Ovary (tissue), 7 donors: ENCODE measurements at regions not wholly inside any gene's neighbourhood (a gene's known extent, or its start where the extent isn't known, plus 50 kb on each side); places are given as distances from the start of the nearest gene placed in this dataset.

Experiments
- DNase-seq, 5 donors: peaks; one replicate each; pipeline ENCODE4 v3.0.0-alpha.2; 2019 to 2020
- H3K27ac ChIP-seq, 2 donors: fragments of 200-600 bp; one replicate each; pipeline versions ENCODE4 v1.5.1 to v1.8.0; 2019 to 2022
- H3K27me3 ChIP-seq: fragments of 200-600 bp; one replicate; pipeline ENCODE4 v1.8.0; 2022
- H3K36me3 ChIP-seq: fragments of 200-600 bp; sonication (generic); one replicate; pipeline ENCODE4 v1.5.1; 2019
- H3K4me1 ChIP-seq: one replicate; pipeline ENCODE4 v1.8.1; 2013; ENCODE audit warnings: mild to moderate bottlenecking, moderate library complexity; ENCODE audit not compliant: insufficient read depth
- H3K4me3 ChIP-seq: fragments of 200-600 bp; sonication (generic); one replicate; pipeline ENCODE4 v1.5.1; 2017
- H3K9me3 ChIP-seq, 2 donors: fragments of 200-600 bp in 1 of 2; sonication (generic) in 1 of 2; one replicate each; pipeline versions ENCODE4 v1.5.1 to v1.8.1; 2013 to 2019; ENCODE audit warnings: mild to moderate bottlenecking in 1 of 2, moderate library complexity in 1 of 2
- EP300 ChIP-seq: sonication (generic); formaldehyde crosslinking; IDR thresholded peaks from one replicate; pipeline ENCODE4 v1.6.1; 2017; ENCODE audit warnings: antibody characterized with exemption
- POLR2A ChIP-seq: fragments of 450-650 bp; IDR thresholded peaks from one replicate; pipeline ENCODE4 v1.6.1; 2017; ENCODE audit warnings: antibody characterized with exemption, mild to moderate bottlenecking, moderate library complexity
- WGBS, 3 donors: extraction: QIAGEN DNeasy Blood & Tissue Kit in 1 of 3; methylation state at CpG; one replicate each; pipeline versions ENCODE4 v1.1.5 to v1.1.7; 2013 to 2017; 5-methylcytosine and 5-hydroxymethylcytosine counted together
- intact Hi-C, 4 donors: fragments of 100-400 bp; cut with DNase I; formaldehyde crosslinking; loops; one replicate each; pipeline versions ENCODE4 v1.11.0 to v1.15.1; 2022 to 2023
- TF ChIP-seq, protein P1 (sequence below), 3 donors: fragments of 450-650 bp in 2 of 3; fragments of 200-600 bp in 1 of 3; IDR thresholded peaks; one replicate each; pipeline versions ENCODE4 v1.5.1 to v1.8.0; 2016 to 2022; ENCODE audit warnings: antibody characterized with exemption in 3 of 3, mild to moderate bottlenecking in 1 of 3
- donor health status: DM: no; HTN: no; CAD: no; lungs with moderate emphysema.
- donor health status: DM: no; HTN: no; CAD: no.
- donor health status: Bipolar disorder and iron deficiency.
- donor health status: DM: no; HTN: no; CAD: no.
- donor health status: DM: yes; HTN: yes; CAD: no.

DNA sequence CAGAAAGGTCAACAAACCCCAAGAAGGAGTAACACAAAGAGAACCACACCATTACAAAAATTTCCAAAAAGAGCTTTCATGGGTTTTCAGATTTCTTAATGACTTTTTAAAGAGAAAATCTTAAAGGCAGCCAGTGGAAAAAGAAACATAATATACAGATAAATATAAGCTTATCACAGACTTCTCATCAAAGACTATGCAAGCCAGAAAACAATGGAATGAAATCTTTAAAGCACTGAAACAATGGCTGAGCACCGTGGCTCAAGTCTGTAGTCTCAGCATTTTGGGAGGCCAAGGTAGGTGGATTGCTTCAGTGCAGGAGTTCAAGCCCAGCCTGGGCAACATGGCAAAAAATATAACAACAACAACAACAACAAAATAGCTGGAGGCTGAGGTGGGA lies 237.4 kb downstream of the CYP26B1 start:
- intact Hi-C loops, result no loop called here

DNA sequence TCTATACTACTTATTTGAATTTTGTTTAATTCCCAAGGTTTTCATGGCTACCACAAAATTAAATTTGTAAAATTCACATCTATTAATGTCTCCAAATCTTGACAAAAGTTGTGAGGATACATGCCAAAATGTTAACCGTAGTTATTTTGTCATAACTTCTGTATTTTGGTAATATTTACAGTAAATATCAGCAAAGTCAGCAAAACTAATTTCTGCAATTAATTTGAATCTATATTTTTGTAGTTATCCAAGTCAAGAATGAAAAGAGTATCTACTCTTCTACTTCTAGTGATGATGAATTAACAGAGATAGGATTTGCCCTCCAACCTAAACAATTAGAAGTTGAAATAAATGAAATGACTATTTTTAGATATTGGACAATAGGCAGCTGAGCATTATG lies 238.9 kb downstream of the CYP26B1 start:
- Histone ChIP-seq H3K9me3 (no peaks in the 10 kb centered on the region), H3K36me3 (no peaks in the 10 kb centered on the region), H3K4me1 (no peaks in the 10 kb centered on the region), H3K4me3 (no peak overlapping the region), H3K27me3 (no peaks in the 10 kb centered on the region), H3K27ac (no peak overlapping the region)
- TF ChIP-seq EP300 (no peak), POLR2A (no peak)
- TF ChIP-seq, protein P1, sequence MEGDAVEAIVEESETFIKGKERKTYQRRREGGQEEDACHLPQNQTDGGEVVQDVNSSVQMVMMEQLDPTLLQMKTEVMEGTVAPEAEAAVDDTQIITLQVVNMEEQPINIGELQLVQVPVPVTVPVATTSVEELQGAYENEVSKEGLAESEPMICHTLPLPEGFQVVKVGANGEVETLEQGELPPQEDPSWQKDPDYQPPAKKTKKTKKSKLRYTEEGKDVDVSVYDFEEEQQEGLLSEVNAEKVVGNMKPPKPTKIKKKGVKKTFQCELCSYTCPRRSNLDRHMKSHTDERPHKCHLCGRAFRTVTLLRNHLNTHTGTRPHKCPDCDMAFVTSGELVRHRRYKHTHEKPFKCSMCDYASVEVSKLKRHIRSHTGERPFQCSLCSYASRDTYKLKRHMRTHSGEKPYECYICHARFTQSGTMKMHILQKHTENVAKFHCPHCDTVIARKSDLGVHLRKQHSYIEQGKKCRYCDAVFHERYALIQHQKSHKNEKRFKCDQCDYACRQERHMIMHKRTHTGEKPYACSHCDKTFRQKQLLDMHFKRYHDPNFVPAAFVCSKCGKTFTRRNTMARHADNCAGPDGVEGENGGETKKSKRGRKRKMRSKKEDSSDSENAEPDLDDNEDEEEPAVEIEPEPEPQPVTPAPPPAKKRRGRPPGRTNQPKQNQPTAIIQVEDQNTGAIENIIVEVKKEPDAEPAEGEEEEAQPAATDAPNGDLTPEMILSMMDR (IDR thresholded peaks at IDR 0.05), result no peak
- DNase-seq, result no peak
- WGBS, 3 donors, result 82 to 95% (median 86%) methylated on average over 1 of the region's 1 CpG
- intact Hi-C loops, result no loop called here

More for the DNA sequence above, 237.4 kb downstream of the CYP26B1 start:
- no peaks in the 10 kb centered on the region for H3K9me3 ChIP-seq
- TF ChIP-seq, protein P1 (IDR thresholded peaks at IDR 0.05), result no peak
- TF ChIP-seq POLR2A (no peak), EP300 (no peak)
- WGBS, 3 donors, result 81 to 95% (median 88%) methylated on average over 1 of the region's 1 CpG
- H3K27me3 ChIP-seq, result no peaks in the 10 kb centered on the region
- H3K36me3 ChIP-seq, result no peaks in the 10 kb centered on the region
- H3K4me3 ChIP-seq, result no peak overlapping the region
- H3K4me1 ChIP-seq, result no peaks in the 10 kb centered on the region
- H3K27ac ChIP-seq, result no peak overlapping the region
- DNase-seq, result no peak

DNA sequence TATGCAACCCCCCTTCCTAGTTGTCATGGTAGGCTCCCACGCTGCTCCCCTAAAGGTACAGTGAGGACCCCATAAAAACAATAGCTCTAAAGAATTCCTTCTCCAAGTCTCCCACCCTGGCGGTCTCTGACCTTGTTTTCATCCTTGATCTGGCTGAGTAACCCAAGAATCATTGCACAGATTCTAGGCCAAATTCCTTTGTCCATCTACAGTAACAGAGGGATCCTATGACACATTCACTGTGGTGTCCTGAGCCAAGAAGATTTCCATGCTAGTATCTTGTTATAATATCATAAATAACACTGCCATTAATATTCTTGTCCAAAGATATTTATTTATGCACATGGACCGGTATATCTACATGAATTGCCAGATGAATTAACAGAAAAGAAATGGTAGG lies 240.2 kb downstream of the CYP26B1 start:
- no peak for DNase-seq
- Histone ChIP-seq H3K36me3 (no peaks in the 10 kb centered on the region), H3K4me1 (no peaks in the 10 kb centered on the region), H3K27me3 (no peaks in the 10 kb centered on the region), H3K9me3 (no peaks in the 10 kb centered on the region), H3K4me3 (no peak overlapping the region), H3K27ac (no peak overlapping the region)
- intact Hi-C loops, result no loop called here
- no peak for TF ChIP-seq EP300
- TF ChIP-seq, protein P1 (IDR thresholded peaks at IDR 0.05), result no peak
- no peak for TF ChIP-seq POLR2A
- WGBS, 3 donors, result 81 to 91% (median 90%) methylated on average over 3 of the region's 3 CpGs

DNA sequence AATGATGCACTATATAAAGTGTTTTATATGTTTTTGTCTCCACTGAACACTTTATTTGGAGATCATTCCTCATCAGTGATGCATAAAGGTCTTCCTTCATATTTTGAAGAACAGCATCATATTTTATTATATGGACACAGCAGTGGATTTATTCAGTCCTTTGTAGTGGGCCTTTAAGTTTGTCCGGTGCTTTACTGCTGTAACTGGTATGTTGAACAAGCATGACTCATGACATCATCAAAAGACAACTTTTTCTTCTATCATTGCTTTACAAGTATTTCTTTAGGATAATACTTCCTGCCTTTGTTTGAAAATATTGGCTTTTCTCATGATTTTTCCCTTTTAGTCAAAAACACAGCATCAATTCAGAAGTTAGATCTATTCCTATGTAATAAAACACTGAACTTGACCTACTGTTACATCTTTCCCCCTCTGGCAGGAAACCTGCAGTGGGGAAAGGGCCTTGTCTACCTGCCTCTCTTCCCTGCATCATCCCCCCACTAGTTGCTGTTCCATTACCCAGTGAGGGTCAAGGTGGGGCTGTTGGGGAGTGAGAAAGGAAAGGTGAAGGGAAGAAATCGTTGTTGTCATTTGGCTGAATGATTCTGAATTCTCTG lies 241.2 kb downstream of the CYP26B1 start:
- Histone ChIP-seq H3K27ac (no peak overlapping the region), H3K36me3 (no peaks in the 10 kb centered on the region), H3K27me3 (no peaks in the 10 kb centered on the region), H3K4me1 (no peaks in the 10 kb centered on the region), H3K4me3 (no peak overlapping the region), H3K9me3 (no peaks in the 10 kb centered on the region)
- 91 to 96% (median 94%) methylated on average over 2 of the region's 2 CpGs for WGBS, 3 donors
- DNase-seq, result no peak
- TF ChIP-seq POLR2A (no peak), EP300 (no peak)
- TF ChIP-seq, protein P1 (IDR thresholded peaks at IDR 0.05), result no peak
- intact Hi-C loops, result no loop called here
